ENCODE measurements at regions not wholly inside any gene's neighbourhood (a gene's known extent, or its start where the extent isn't known, plus 50 kb on each side); places are given as distances from the start of the nearest gene placed in this dataset.

GRCh38 chr12:34290381-34290995 lies 268.2 kb downstream of the ALG10 start:
- TF ChIP-seq CREM (IDR thresholded peaks at IDR 0.05) (no peak), CREM (CRISPR knock-in tag; IDR thresholded peaks at IDR 0.05) (no peak), MTF2 (CRISPR knock-in tag; IDR thresholded peaks at IDR 0.05; ENCODE audit: borderline replicate concordance) (no peak), TAF1 (CRISPR knock-in tag; IDR thresholded peaks at IDR 0.05) (no peak), PREB (CRISPR knock-in tag; IDR thresholded peaks at IDR 0.05) (no peak), ZNF30 (CRISPR knock-in tag; IDR thresholded peaks at IDR 0.05) (no peak), ZNF564 (CRISPR knock-in tag; IDR thresholded peaks at IDR 0.05) (no peak), ZNF607 (CRISPR knock-in tag; IDR thresholded peaks at IDR 0.05; ENCODE audit: borderline replicate concordance) (no peak), ELF4 (CRISPR knock-in tag; IDR thresholded peaks at IDR 0.05; ENCODE audit: borderline replicate concordance) (no peak), ARNT (IDR thresholded peaks at IDR 0.05) (no peak)
- TF ChIP-seq, protein P1, sequence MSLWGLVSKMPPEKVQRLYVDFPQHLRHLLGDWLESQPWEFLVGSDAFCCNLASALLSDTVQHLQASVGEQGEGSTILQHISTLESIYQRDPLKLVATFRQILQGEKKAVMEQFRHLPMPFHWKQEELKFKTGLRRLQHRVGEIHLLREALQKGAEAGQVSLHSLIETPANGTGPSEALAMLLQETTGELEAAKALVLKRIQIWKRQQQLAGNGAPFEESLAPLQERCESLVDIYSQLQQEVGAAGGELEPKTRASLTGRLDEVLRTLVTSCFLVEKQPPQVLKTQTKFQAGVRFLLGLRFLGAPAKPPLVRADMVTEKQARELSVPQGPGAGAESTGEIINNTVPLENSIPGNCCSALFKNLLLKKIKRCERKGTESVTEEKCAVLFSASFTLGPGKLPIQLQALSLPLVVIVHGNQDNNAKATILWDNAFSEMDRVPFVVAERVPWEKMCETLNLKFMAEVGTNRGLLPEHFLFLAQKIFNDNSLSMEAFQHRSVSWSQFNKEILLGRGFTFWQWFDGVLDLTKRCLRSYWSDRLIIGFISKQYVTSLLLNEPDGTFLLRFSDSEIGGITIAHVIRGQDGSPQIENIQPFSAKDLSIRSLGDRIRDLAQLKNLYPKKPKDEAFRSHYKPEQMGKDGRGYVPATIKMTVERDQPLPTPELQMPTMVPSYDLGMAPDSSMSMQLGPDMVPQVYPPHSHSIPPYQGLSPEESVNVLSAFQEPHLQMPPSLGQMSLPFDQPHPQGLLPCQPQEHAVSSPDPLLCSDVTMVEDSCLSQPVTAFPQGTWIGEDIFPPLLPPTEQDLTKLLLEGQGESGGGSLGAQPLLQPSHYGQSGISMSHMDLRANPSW (CRISPR knock-in tag; IDR thresholded peaks at IDR 0.05; ENCODE audit: borderline replicate concordance) = no peak

All from HepG2 (cell line).